GDM1 (cell line): ENCODE measurements at regions not wholly inside any gene's neighbourhood (a gene's known extent, or its start where the extent isn't known, plus 50 kb on each side); places are given as distances from the start of the nearest gene placed in this dataset.

Experiments used
- DNase-seq: peaks from one replicate; lab custom pipeline; 2025; lab: John Stamatoyannopoulos, UW

- DNase-seq, result no peak
Observed at GRCh38 chr6:121499666-121500065, 64.2 kb downstream of the GJA1 start.

GRCh38 chr6:121503589-121503991, 68.1 kb downstream of the GJA1 start:
- DNase-seq, result no peak

- no peak for DNase-seq
Observed at GRCh38 chr6:121504227-121504626, 68.8 kb downstream of the GJA1 start.

- DNase-seq, result no peak
Observed at GRCh38 chr6:121505284-121505683, 69.8 kb downstream of the GJA1 start.

GRCh38 chr6:121506761-121507754, 71.6 kb downstream of the GJA1 start:
- DNase-seq, result no peak

- DNase-seq, result no peak
Observed at GRCh38 chr6:121510568-121511177, 75.2 kb downstream of the GJA1 start.

- no peak for DNase-seq
Observed at GRCh38 chr6:121515630-121516265, 80.3 kb downstream of the GJA1 start.

- no peak for DNase-seq
Observed at GRCh38 chr6:121516331-121516730, 80.9 kb downstream of the GJA1 start.

- DNase-seq, result no peak
Observed at GRCh38 chr6:121520337-121521163, 85.1 kb downstream of the GJA1 start.

GRCh38 chr6:121521164-121521555, 85.7 kb downstream of the GJA1 start:
- no peak for DNase-seq

GRCh38 chr6:121522265-121522664, 86.8 kb downstream of the GJA1 start:
- no peak for DNase-seq

GRCh38 chr6:121522771-121523386, 87.4 kb downstream of the GJA1 start:
- no peak for DNase-seq

- no peak for DNase-seq
Observed at GRCh38 chr6:121523628-121524027, 88.2 kb downstream of the GJA1 start.

GRCh38 chr6:121526282-121526681, 90.8 kb downstream of the GJA1 start:
- DNase-seq, result no peak

GRCh38 chr6:121531658-121532169, 96.3 kb downstream of the GJA1 start:
- DNase-seq, result no peak

- no peak for DNase-seq
Observed at GRCh38 chr6:121533321-121533841, 97.9 kb downstream of the GJA1 start.

- no peak for DNase-seq
Observed at GRCh38 chr6:121535777-121536176, 100.3 kb downstream of the GJA1 start.

GRCh38 chr6:121536345-121536744, 100.9 kb downstream of the GJA1 start:
- DNase-seq, result no peak

- DNase-seq, result no peak
Observed at GRCh38 chr6:121539439-121539838, 104.0 kb downstream of the GJA1 start.

- no peak for DNase-seq
Observed at GRCh38 chr6:121540210-121540609, 104.8 kb downstream of the GJA1 start.

GRCh38 chr6:121544691-121545090, 109.2 kb downstream of the GJA1 start:
- no peak for DNase-seq
